Naive thymus-derived CD4-positive, alpha-beta T cell (primary cell): ENCODE measurements at regions not wholly inside any gene's neighbourhood (a gene's known extent, or its start where the extent isn't known, plus 50 kb on each side); places are given as distances from the start of the nearest gene placed in this dataset.

Experiments used
- ATAC-seq: fragments of 150-1000 bp; cut with Tn5 transposase; 2 replicates; pipeline ENCODE4 v1.10.0; 2021; ENCODE audit warnings: mild to moderate bottlenecking, moderate library complexity
- CTCF ChIA-PET: fragments of 350-600 bp; sonication (Branson Sonifier 250); formaldehyde crosslinking; loops from one replicate; lab custom pipeline; 2021; ENCODE audit warnings: antibody characterized with exemption; lab: Charles Lee
- POLR2A ChIA-PET: fragments of 350-600 bp; sonication (Branson Sonifier 250); formaldehyde crosslinking; loops from one replicate; lab custom pipeline; 2021; ENCODE audit warnings: antibody characterized with exemption, inconsistent platforms; lab: Charles Lee
- DNase-seq, 9 donors: peaks; one replicate each; pipeline versions ENCODE4 v3.0.0 to v3.0.0-alpha.2; 2020 to 2022; ENCODE audit warnings: mixed read lengths in 1 of 9
- H3K27ac ChIP-seq: one replicate; pipeline ENCODE4 v1.7.0; 2013; ENCODE audit warnings: mild to moderate bottlenecking, low read depth, low read length, moderate library complexity
- H3K27me3 ChIP-seq, 2 donors: one replicate each; pipeline ENCODE4 v1.7.0; 2013; ENCODE audit warnings: low read length in 2 of 2, mild to moderate bottlenecking in 2 of 2, moderate library complexity in 2 of 2; ENCODE audit not compliant: control insufficient read depth in 2 of 2, insufficient read depth in 2 of 2
- H3K36me3 ChIP-seq, 3 experiments: 1 replicate in 2 of 3; 2 replicates in 1 of 3; pipeline ENCODE4 v1.7.0; 2013; ENCODE audit warnings: low read length in 3 of 3, mild to moderate bottlenecking in 3 of 3, moderate library complexity in 1 of 3; ENCODE audit not compliant: insufficient read depth in 3 of 3, control insufficient read depth in 2 of 3
- H3K4me1 ChIP-seq, 2 donors: one replicate each; pipeline ENCODE4 v1.7.0; 2013; ENCODE audit warnings: low read length in 2 of 2, mild to moderate bottlenecking in 2 of 2, moderate library complexity in 1 of 2; ENCODE audit not compliant: control insufficient read depth in 2 of 2, insufficient read depth in 2 of 2
- H3K4me3 ChIP-seq: 2 replicates; pipeline ENCODE4 v1.7.0; 2013; ENCODE audit warnings: mild to moderate bottlenecking, low read length
- H3K9me3 ChIP-seq, 3 experiments: 1 replicate in 2 of 3; 2 replicates in 1 of 3; pipeline ENCODE4 v1.7.0; 2013; ENCODE audit warnings: low read length in 3 of 3; ENCODE audit not compliant: control insufficient read depth in 2 of 3
- H3K27ac Mint-ChIP-seq, 9 donors: one replicate each; pipeline ENCODE4 v1.8.0; 2020 to 2022; ENCODE audit warnings: mixed read lengths in 9 of 9, mild to moderate bottlenecking in 8 of 9, moderate library complexity in 5 of 9, inconsistent platforms in 2 of 9
- H3K27me3 Mint-ChIP-seq, 5 donors: one replicate each; pipeline ENCODE4 v1.8.0; 2021 to 2022; ENCODE audit warnings: mixed read lengths in 5 of 5, mild to moderate bottlenecking in 1 of 5
- H3K36me3 Mint-ChIP-seq, 5 donors: one replicate each; pipeline ENCODE4 v1.8.0; 2020 to 2022; ENCODE audit warnings: mixed read lengths in 5 of 5, mild to moderate bottlenecking in 3 of 5, inconsistent platforms in 1 of 5
- H3K4me1 Mint-ChIP-seq, 7 donors: one replicate each; pipeline ENCODE4 v1.8.0; 2020 to 2022; ENCODE audit warnings: mixed read lengths in 7 of 7, mild to moderate bottlenecking in 3 of 7, inconsistent platforms in 1 of 7
- H3K4me3 Mint-ChIP-seq, 10 donors: one replicate each; pipeline ENCODE4 v1.8.0; 2020 to 2022; ENCODE audit warnings: mild to moderate bottlenecking in 10 of 10, mixed read lengths in 10 of 10, moderate library complexity in 6 of 10, inconsistent platforms in 2 of 10
- H3K9me3 Mint-ChIP-seq, 11 donors: one replicate each; pipeline ENCODE4 v1.8.0; 2020 to 2022; ENCODE audit warnings: mixed read lengths in 11 of 11, mild to moderate bottlenecking in 4 of 11, inconsistent platforms in 1 of 11, moderate library complexity in 1 of 11
- intact Hi-C, 2 donors: fragments of 100-400 bp; cut with micrococcal nuclease; formaldehyde crosslinking; loops; one replicate each; pipeline ENCODE4 v1.15.1; 2023

- Mint-ChIP-seq H3K4me1 (no peaks in the 10 kb centered on the region), H3K4me3 (no peak overlapping the region), H3K27me3 (no peaks in the 10 kb centered on the region), H3K36me3 (no peaks in the 10 kb centered on the region), H3K27ac (no peak overlapping the region), H3K9me3 (peaks cover 0 to 7% (median 4%) of the 10 kb centered on the region in 11 donors)
- Histone ChIP-seq H3K9me3 (no peaks in the 10 kb centered on the region), H3K27ac (no peak overlapping the region), H3K4me1 (no peaks in the 10 kb centered on the region), H3K4me3 (no peak overlapping the region), H3K36me3 (no peaks in the 10 kb centered on the region), H3K27me3 (no peaks in the 10 kb centered on the region)
- DNase-seq = no peak
- POLR2A ChIA-PET = no interaction called here
- CTCF ChIA-PET = no interaction called here
- no peak for ATAC-seq
- intact Hi-C loops = no loop called here
Observed at GRCh38 chr10:64486149-64486548, 964.9 kb downstream of the REEP3 start.

- no peaks in the 10 kb centered on the region for H3K4me1 Mint-ChIP-seq
- Histone ChIP-seq H3K4me3 (no peak overlapping the region), H3K27me3 (no peaks in the 10 kb centered on the region), H3K27ac (no peak overlapping the region), H3K9me3 (no peaks in the 10 kb centered on the region), H3K36me3 (no peaks in the 10 kb centered on the region), H3K4me1 (no peaks in the 10 kb centered on the region)
- H3K27me3 Mint-ChIP-seq = no peaks in the 10 kb centered on the region
- peaks cover 0 to 7% (median 4%) of the 10 kb centered on the region in 11 donors for H3K9me3 Mint-ChIP-seq
- H3K36me3 Mint-ChIP-seq = no peaks in the 10 kb centered on the region
- POLR2A ChIA-PET = no interaction called here
- no peak for ATAC-seq
- CTCF ChIA-PET = no interaction called here
- H3K27ac Mint-ChIP-seq = no peak overlapping the region
- intact Hi-C loops = no loop called here
- DNase-seq = no peak
- H3K4me3 Mint-ChIP-seq = no peak overlapping the region
Observed at GRCh38 chr10:64486901-64487300, 965.7 kb downstream of the REEP3 start.

- H3K4me3 ChIP-seq = no peak overlapping the region
- CTCF ChIA-PET = no interaction called here
- no peaks in the 10 kb centered on the region for H3K4me1 Mint-ChIP-seq
Observed at GRCh38 chr10:64494901-64495300, 973.7 kb downstream of the REEP3 start.

GRCh38 chr10:64497306-64497705, 976.1 kb downstream of the REEP3 start:
- no peak overlapping the region for H3K4me3 ChIP-seq
- H3K27me3 ChIP-seq = no peaks in the 10 kb centered on the region
- ATAC-seq = no peak
- no peak for DNase-seq
- Mint-ChIP-seq H3K27ac (no peak overlapping the region), H3K9me3 (peaks cover 0 to 20% (median 9%) of the 10 kb centered on the region in 11 donors), H3K4me3 (no peak overlapping the region), H3K4me1 (no peaks in the 10 kb centered on the region), H3K36me3 (no peaks in the 10 kb centered on the region), H3K27me3 (no peaks in the 10 kb centered on the region)
- intact Hi-C loops = no loop called here
- POLR2A ChIA-PET = no interaction called here
- H3K36me3 ChIP-seq = no peaks in the 10 kb centered on the region
- H3K27ac ChIP-seq = no peak overlapping the region
- no peaks in the 10 kb centered on the region for H3K9me3 ChIP-seq
- CTCF ChIA-PET = no interaction called here
- no peaks in the 10 kb centered on the region for H3K4me1 ChIP-seq

More at GRCh38 chr10:64494901-64495300, 973.7 kb downstream of the REEP3 start:
- Histone ChIP-seq H3K27me3 (no peaks in the 10 kb centered on the region), H3K27ac (no peak overlapping the region), H3K9me3 (no peaks in the 10 kb centered on the region), H3K36me3 (no peaks in the 10 kb centered on the region), H3K4me1 (no peaks in the 10 kb centered on the region)
- intact Hi-C loops = no loop called here
- no peaks in the 10 kb centered on the region for H3K36me3 Mint-ChIP-seq
- ATAC-seq (no peak), DNase-seq (no peak)
- peaks cover 0 to 17% (median 9%) of the 10 kb centered on the region in 11 donors for H3K9me3 Mint-ChIP-seq
- no peak overlapping the region for H3K27ac Mint-ChIP-seq
- H3K27me3 Mint-ChIP-seq = no peaks in the 10 kb centered on the region
- H3K4me3 Mint-ChIP-seq = no peak overlapping the region
- POLR2A ChIA-PET = no interaction called here

GRCh38 chr10:64501807-64502206, 980.6 kb downstream of the REEP3 start:
- DNase-seq (no peak), ATAC-seq (no peak)
- Histone ChIP-seq H3K27ac (no peak overlapping the region), H3K4me1 (no peaks in the 10 kb centered on the region), H3K9me3 (no peaks in the 10 kb centered on the region), H3K36me3 (no peaks in the 10 kb centered on the region), H3K4me3 (no peak overlapping the region), H3K27me3 (no peaks in the 10 kb centered on the region)
- intact Hi-C loops = no loop called here
- POLR2A ChIA-PET = no interaction called here
- no peak overlapping the region for H3K4me3 Mint-ChIP-seq
- CTCF ChIA-PET = no interaction called here
- no peaks in the 10 kb centered on the region for H3K36me3 Mint-ChIP-seq
- no peak overlapping the region for H3K27ac Mint-ChIP-seq
- H3K9me3 Mint-ChIP-seq = peaks cover 0 to 10% (median 2%) of the 10 kb centered on the region in 11 donors
- H3K27me3 Mint-ChIP-seq = no peaks in the 10 kb centered on the region
- no peaks in the 10 kb centered on the region for H3K4me1 Mint-ChIP-seq

- no peaks in the 10 kb centered on the region for H3K27me3 ChIP-seq
- Mint-ChIP-seq H3K36me3 (no peaks in the 10 kb centered on the region), H3K27me3 (no peaks in the 10 kb centered on the region), H3K27ac (no peak overlapping the region), H3K9me3 (peaks cover 0 to 6% (median 2%) of the 10 kb centered on the region in 11 donors), H3K4me1 (no peaks in the 10 kb centered on the region), H3K4me3 (no peak overlapping the region)
- H3K9me3 ChIP-seq = no peaks in the 10 kb centered on the region
- H3K4me3 ChIP-seq = no peak overlapping the region
- CTCF ChIA-PET = no interaction called here
- DNase-seq (no peak), ATAC-seq (no peak)
- H3K27ac ChIP-seq = no peak overlapping the region
- H3K4me1 ChIP-seq = no peaks in the 10 kb centered on the region
- POLR2A ChIA-PET = no interaction called here
- no peaks in the 10 kb centered on the region for H3K36me3 ChIP-seq
- intact Hi-C loops = no loop called here
Observed at GRCh38 chr10:64502936-64503335, 981.7 kb downstream of the REEP3 start.

GRCh38 chr10:64503429-64503828, 982.2 kb downstream of the REEP3 start:
- POLR2A ChIA-PET = no interaction called here
- no peaks in the 10 kb centered on the region for H3K4me1 Mint-ChIP-seq
- H3K9me3 ChIP-seq = no peaks in the 10 kb centered on the region

More at GRCh38 chr10:64503429-64503828, 982.2 kb downstream of the REEP3 start:
- ATAC-seq (no peak), DNase-seq (no peak)
- Histone ChIP-seq H3K4me3 (no peak overlapping the region), H3K36me3 (no peaks in the 10 kb centered on the region), H3K27me3 (no peaks in the 10 kb centered on the region), H3K4me1 (no peaks in the 10 kb centered on the region), H3K27ac (no peak overlapping the region)
- H3K4me3 Mint-ChIP-seq = no peak overlapping the region
- CTCF ChIA-PET = no interaction called here
- no peak overlapping the region for H3K27ac Mint-ChIP-seq
- intact Hi-C loops = no loop called here
- H3K27me3 Mint-ChIP-seq = no peaks in the 10 kb centered on the region
- no peaks in the 10 kb centered on the region for H3K36me3 Mint-ChIP-seq
- H3K9me3 Mint-ChIP-seq = peaks cover 0 to 5% (median 2%) of the 10 kb centered on the region in 11 donors
